ENCODE measurements at regions not wholly inside any gene's neighbourhood (a gene's known extent, or its start where the extent isn't known, plus 50 kb on each side); places are given as distances from the start of the nearest gene placed in this dataset.

- no peak for ATAC-seq
- POLR2A ChIA-PET = no interaction called here
- H3K4me1 Mint-ChIP-seq = peaks cover 3% of the 10 kb centered on the region
- no peak overlapping the region for H3K4me3 Mint-ChIP-seq
- no peaks in the 10 kb centered on the region for H3K36me3 Mint-ChIP-seq
- TF ChIP-seq TP53 (CRISPR knock-in tag; IDR thresholded peaks at IDR 0.05) = no peak
- no peak for TF ChIP-seq NFYB (CRISPR knock-in tag; conservative IDR thresholded peaks at IDR 0.05; ENCODE audit: low read depth)
- TF ChIP-seq ERG (CRISPR knock-in tag; IDR thresholded peaks at IDR 0.05) = no peak
- TF ChIP-seq SOX15 (CRISPR knock-in tag; IDR thresholded peaks at IDR 0.05) = no peak
- TF ChIP-seq ZNF396 (CRISPR knock-in tag; IDR thresholded peaks at IDR 0.05; ENCODE audit: borderline replicate concordance) = no peak
- no peak for TF ChIP-seq E2F5 (CRISPR knock-in tag; IDR thresholded peaks at IDR 0.05)
- TF ChIP-seq HMGA2 (CRISPR knock-in tag; IDR thresholded peaks at IDR 0.05) = no peak
- no peak for TF ChIP-seq ZNF425 (CRISPR knock-in tag; conservative IDR thresholded peaks at IDR 0.05)
- TF ChIP-seq SMAD4 (CRISPR knock-in tag; IDR thresholded peaks at IDR 0.05) = no peak
- TF ChIP-seq CDX4 (CRISPR knock-in tag; IDR thresholded peaks at IDR 0.05; ENCODE audit: borderline replicate concordance) = no peak
- TF ChIP-seq PRRX2 (CRISPR knock-in tag; IDR thresholded peaks at IDR 0.05) = no peak
- TF ChIP-seq SMAD3 (CRISPR knock-in tag; IDR thresholded peaks at IDR 0.05; ENCODE audit: borderline replicate concordance) = no peak
- no peak for TF ChIP-seq ZNF138 (CRISPR knock-in tag; conservative IDR thresholded peaks at IDR 0.05)
- no peak for TF ChIP-seq FOXK1 (CRISPR knock-in tag; IDR thresholded peaks at IDR 0.05)
- TF ChIP-seq ZNF416 (CRISPR knock-in tag; IDR thresholded peaks at IDR 0.05) = no peak
- TF ChIP-seq NR2C2 (CRISPR knock-in tag; IDR thresholded peaks at IDR 0.05) = no peak
- no peak for TF ChIP-seq GRHL2 (CRISPR knock-in tag; IDR thresholded peaks at IDR 0.05; ENCODE audit: insufficient replicate concordance, severe bottlenecking)
- no peak for TF ChIP-seq KAT7 (CRISPR knock-in tag; IDR thresholded peaks at IDR 0.05; ENCODE audit: borderline replicate concordance)
- no peak for TF ChIP-seq CREB1 (CRISPR knock-in tag; IDR thresholded peaks at IDR 0.05)
- no peak overlapping the region for H3K27ac Mint-ChIP-seq
- no peak for DNase-seq (ENCODE audit: low spot score)
- CTCF ChIA-PET = no interaction called here
- no peaks in the 10 kb centered on the region for H3K27me3 Mint-ChIP-seq (ENCODE audit: low read depth)
- H3K9me3 Mint-ChIP-seq = no peaks in the 10 kb centered on the region
Measured at GRCh38 chr15:52626671-52627369, 52.4 kb downstream of the ATOSA start.

GRCh38 chr15:52624262-52624661 lies 54.9 kb downstream of the ATOSA start:
- Mint-ChIP-seq H3K4me3 (no peak overlapping the region), H3K9me3 (no peaks in the 10 kb centered on the region), H3K27me3 (ENCODE audit: low read depth) (no peaks in the 10 kb centered on the region), H3K4me1 (no peaks in the 10 kb centered on the region), H3K27ac (no peak overlapping the region), H3K36me3 (no peaks in the 10 kb centered on the region)
- DNase-seq (ENCODE audit: low spot score) = no peak
- no peak for TF ChIP-seq ZNF232 (CRISPR knock-in tag; IDR thresholded peaks at IDR 0.05)
- no peak for TF ChIP-seq MYBL2 (CRISPR knock-in tag; IDR thresholded peaks at IDR 0.05)
- TF ChIP-seq GTF2I (CRISPR knock-in tag; conservative IDR thresholded peaks at IDR 0.05) = no peak
- TF ChIP-seq ELF4 (CRISPR knock-in tag; IDR thresholded peaks at IDR 0.05; ENCODE audit: low read depth) = no peak
- TF ChIP-seq FOXP1 (CRISPR knock-in tag; IDR thresholded peaks at IDR 0.05; ENCODE audit: borderline replicate concordance) = no peak
- ATAC-seq = no peak
- CTCF ChIA-PET = no interaction called here
- POLR2A ChIA-PET = interaction anchor here (0.5 kb wide), 1 partner anchor 19 kb away, joined by 3 read pairs; no protein-coding TSS in a partner anchor
